ENCODE measurements at regions not wholly inside any gene's neighbourhood (a gene's known extent, or its start where the extent isn't known, plus 50 kb on each side); places are given as distances from the start of the nearest gene placed in this dataset.

GRCh38 chr5:109529987-109530386, 120.2 kb upstream of the PJA2 start:
- no peak for DNase-seq

- no peak for DNase-seq
These were observed 119.7 kb upstream of the PJA2 start for GRCh38 chr5:109529520-109529919.

DNA sequence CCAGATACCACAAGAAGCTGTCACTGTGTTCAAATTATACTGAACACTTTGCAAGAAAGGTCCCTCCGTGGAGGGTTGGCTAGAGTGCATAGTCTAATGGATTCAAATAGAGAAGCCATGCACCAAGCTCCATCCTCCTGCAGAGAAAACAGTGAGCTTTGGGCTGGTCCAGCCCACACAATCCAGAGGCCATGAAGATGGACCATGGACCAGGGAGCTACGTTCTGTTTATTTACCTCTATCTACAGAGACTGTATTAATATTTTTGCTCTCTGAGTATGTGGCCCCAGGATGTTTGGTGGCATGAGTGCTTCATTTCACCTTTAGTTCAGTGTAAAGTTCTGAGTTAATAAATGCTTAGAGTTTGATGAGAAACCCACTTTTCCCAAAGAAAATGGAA, 114.8 kb upstream of the PJA2 start:
- no peak for DNase-seq

GRCh38 chr5:109524026-109524425, 114.3 kb upstream of the PJA2 start:
- DNase-seq, result no peak

DNA sequence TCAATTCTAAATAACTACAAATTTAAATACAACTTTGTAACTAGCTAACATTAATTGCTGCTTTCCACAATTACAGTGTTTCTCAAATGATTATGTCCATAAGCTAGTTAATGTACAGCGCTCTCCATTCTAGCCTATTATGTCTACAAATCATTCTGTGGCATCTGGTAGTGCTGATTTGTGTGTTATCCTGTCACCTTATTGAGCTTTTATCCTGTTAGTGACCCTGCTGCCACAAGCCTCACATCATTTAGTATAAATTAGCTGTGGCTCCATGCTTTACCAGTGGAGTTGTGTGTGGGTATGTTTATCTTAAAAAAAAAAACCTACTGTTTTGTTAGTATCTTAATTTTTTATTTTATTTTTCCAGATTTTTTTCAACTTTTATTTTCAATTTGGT, 112.6 kb upstream of the PJA2 start:
- DNase-seq, result no peak

DNA sequence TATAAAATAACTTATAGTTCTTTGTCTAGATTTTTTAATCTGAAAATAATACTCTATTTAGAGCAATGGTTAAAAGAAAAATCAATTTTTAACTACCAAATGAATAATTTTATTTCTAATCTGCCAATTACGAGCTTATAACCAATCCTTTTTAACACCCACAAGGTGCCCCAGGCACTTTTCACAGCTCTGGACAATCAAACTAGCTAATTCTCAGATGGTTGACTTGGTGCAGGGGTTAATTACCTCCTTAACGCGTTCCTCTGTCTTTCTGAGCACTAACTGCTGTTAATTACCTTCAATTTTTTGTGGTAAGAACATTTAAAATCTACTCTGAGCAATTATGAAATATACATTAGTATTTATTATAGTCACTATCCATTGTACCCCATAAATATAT, 109.6 kb upstream of the PJA2 start:
- DNase-seq, result no peak

DNA sequence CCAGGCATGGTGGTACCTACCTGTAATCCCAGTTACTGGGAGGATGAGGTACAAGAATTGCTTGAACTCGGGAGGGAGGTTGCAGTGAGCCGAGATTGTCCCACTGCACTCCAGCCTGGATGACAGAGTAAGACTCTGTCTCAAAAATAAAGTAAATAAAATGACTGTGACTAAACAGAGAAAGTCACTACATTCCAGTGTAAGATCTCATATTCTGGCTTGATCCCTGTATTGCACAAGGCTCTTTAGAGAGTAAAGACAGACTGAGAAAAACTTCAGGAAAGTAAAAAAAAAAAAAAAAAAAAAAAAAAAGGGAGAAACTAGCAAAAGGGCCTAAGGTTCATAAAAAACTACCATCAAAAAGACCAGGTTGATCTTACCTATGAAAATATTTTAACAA, 106.6 kb upstream of the PJA2 start:
- no peak for DNase-seq

DNA sequence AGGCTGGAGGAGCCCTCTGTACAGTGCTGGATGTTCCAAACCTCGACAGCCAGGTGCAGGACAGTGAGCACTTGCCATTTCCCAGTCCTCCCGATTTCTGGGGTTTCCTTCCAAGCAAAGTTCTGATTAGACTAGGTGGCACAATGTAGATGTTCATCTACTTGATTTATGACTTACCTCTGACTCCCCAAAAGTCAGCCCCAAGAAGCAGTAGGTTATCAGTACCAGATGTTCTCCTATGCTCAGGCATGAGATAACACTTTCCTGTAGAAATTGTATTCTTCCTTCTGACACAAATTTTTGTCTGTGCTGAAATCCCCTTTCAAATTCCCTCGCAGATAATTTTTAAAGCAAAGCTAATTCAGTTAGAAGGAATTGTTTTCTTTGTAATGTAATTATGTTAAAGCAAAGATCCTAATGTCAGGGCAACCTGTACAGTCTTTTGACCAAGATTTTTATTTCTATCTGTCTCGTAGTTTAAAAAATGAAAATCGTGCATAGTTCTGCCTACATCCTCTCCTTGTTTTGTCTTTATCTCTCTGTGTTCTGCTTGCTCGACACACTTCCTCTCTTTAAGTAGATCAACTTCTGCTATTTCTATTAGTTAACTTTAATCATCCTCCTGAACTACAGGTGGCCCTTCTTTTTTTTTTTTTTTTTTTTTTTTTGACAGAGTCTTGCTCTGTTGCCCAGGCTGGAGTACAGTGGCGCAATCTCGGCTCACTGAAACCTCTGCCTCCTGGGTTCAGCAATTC, 102.4 kb upstream of the PJA2 start:
- no peak for DNase-seq

DNA sequence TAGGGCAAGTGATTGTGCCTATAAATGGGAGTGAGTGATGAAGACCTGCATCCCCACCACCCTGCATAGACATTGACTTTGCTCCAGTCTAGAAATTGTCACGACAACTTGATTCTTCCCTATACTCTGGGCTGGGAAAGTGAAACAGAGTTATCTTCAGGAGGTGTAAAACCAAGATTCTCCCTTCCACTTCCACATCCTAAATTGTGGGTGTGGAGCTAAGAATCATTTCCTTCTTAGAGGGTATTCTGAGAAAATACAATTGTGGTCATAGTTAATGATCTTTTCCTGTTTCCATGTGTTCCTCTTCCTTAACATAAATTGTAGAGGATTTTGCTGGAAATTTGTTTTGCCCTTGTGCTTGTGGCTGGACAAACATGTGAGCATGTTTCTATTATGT, 96.8 kb upstream of the PJA2 start:
- no peak for DNase-seq

DNA sequence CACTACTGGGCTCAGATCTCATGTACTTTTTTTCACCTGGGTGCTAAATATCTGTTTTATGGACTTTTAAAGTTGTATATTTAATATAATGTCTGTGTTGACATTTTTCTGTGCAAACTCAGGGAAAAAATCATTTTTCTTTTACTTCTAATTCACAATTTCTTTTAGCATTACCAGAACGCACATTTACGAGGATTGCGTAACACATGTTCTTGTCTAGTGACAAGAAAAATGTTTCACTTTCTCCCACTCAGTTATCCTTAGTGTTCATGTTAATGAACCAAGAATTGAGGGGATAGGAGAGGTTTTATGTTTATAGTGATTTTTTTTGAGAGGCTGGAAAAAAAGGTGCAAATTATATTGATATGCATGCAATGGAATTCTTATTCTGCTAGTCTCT, 86.3 kb upstream of the PJA2 start:
- DNase-seq, result no peak

- DNase-seq, result no peak
These were observed 78.1 kb upstream of the PJA2 start for GRCh38 chr5:109487753-109488420.

- DNase-seq, result no peak
These were observed 76.5 kb upstream of the PJA2 start for GRCh38 chr5:109486200-109486804.

DNA sequence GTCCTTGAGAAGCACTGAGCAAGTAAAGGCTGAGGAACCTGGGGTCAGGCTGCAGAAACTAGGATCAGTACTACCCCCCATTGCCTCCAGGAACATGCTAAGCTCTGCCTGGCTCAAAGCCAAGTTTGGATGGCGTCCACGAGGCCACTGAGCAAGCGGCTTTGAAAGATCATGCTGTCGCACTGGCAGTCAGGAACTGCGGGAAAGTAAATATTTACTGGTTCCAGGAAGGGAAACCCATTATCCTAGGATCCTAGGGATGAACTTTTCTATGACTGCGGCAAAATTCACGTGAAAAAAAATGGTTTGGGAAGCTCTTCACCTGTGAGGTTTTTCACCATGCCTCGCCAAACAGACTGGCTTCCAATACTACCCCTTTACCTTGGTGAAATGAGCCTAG, 75.3 kb upstream of the PJA2 start:
- no peak for DNase-seq

- peak; percentile 11 for DNase-seq
These were observed 74.8 kb upstream of the PJA2 start for GRCh38 chr5:109484597-109484996.

GRCh38 chr5:109483395-109483971, 73.7 kb upstream of the PJA2 start:
- no peak for DNase-seq

DNA sequence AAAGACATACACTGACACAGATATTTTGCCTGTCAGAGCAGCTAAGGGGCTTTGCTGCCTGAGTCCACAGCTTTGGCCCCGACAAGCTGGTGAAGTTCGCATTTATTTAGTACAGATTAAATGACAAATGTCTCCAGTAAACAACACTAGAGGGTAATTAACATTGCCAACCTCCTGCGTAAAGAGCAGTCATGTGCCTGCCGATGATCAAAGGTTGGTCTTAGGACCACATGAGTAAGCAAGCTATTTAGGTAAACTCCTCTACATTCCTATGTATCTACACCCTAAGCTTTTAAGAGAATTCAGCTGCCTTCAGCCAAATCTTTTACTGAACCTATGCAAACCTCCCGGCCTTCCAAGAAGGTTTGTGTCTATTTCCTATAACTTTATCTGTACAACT, 73.0 kb upstream of the PJA2 start:
- DNase-seq, result no peak

- DNase-seq, result no peak
These were observed 69.6 kb upstream of the PJA2 start for GRCh38 chr5:109479260-109479860.

GRCh38 chr5:109478830-109479229, 69.1 kb upstream of the PJA2 start:
- no peak for DNase-seq

- no peak for DNase-seq
These were observed 66.5 kb upstream of the PJA2 start for GRCh38 chr5:109476292-109476691.

- DNase-seq, result no peak
These were observed 60.3 kb upstream of the PJA2 start for GRCh38 chr5:109469896-109470662.

GRCh38 chr5:109468737-109469420, 59.1 kb upstream of the PJA2 start:
- DNase-seq, result peak; percentile 65

DNA sequence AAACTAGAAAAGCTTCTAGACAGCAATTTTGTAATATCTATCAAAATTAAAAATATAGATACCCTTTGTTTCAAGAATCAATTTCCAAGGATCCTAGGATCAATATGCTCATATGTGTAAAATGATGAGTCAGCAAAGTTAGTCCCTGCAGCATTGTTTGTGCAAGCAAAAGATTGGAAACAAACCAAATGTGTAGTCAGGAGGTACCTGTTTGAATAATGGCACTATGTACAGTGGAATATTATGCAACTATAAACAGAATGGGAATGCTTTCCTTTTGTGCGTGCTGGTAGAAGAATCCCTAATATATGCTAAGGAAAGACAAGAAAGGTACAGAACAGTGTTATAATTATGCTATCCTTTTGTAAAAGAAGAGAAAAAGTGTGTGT, 58.5 kb upstream of the PJA2 start:
- DNase-seq, result no peak
